DOHH2 (cell line): ENCODE measurements at regions not wholly inside any gene's neighbourhood (a gene's known extent, or its start where the extent isn't known, plus 50 kb on each side); places are given as distances from the start of the nearest gene placed in this dataset.

Experiments used
- H3F3A ChIP-seq: fragments of 200-600 bp; sonication (generic), shearing (Covaris generic); 2 replicates; pipeline ENCODE4 v1.6.0; 2016; ENCODE audit warnings: antibody characterized with exemption, mild to moderate bottlenecking; ENCODE audit not compliant: control insufficient read depth, insufficient read depth
- H3K27ac ChIP-seq: fragments of 200-600 bp; sonication (generic); 2 replicates; pipeline ENCODE4 v1.5.1; 2014; ENCODE audit warnings: low read depth, mild to moderate bottlenecking, low read length, moderate library complexity
- H3K27me3 ChIP-seq: fragments of 200-600 bp; sonication (generic); 2 replicates; pipeline ENCODE4 v1.6.1; 2014; ENCODE audit warnings: mild to moderate bottlenecking, low read length, mixed read lengths; ENCODE audit not compliant: control insufficient read depth
- H3K36me3 ChIP-seq: fragments of 200-600 bp; sonication (generic); 2 replicates; pipeline ENCODE4 v1.6.1; 2014; ENCODE audit warnings: mild to moderate bottlenecking, low read length, moderate library complexity, mixed read lengths; ENCODE audit not compliant: control insufficient read depth
- H3K4me1 ChIP-seq: fragments of 200-600 bp; sonication (generic); 2 replicates; pipeline ENCODE4 v1.6.1; 2014; ENCODE audit warnings: mild to moderate bottlenecking, low read length, mixed read lengths; ENCODE audit not compliant: control insufficient read depth
- H3K4me2 ChIP-seq: fragments of 200-600 bp; sonication (generic); 2 replicates; pipeline ENCODE4 v1.6.0; 2014; ENCODE audit warnings: mild to moderate bottlenecking, low read length, moderate library complexity
- H3K4me3 ChIP-seq: fragments of 200-600 bp; sonication (generic); 2 replicates; pipeline ENCODE4 v1.5.1; 2014; ENCODE audit warnings: mild to moderate bottlenecking, low read length, mixed read lengths
- H3K79me2 ChIP-seq: fragments of 200-600 bp; sonication (generic); 2 replicates; pipeline ENCODE4 v1.6.1; 2014; ENCODE audit warnings: mild to moderate bottlenecking, low read length, mixed read lengths; ENCODE audit not compliant: control insufficient read depth
- H3K9me2 ChIP-seq: fragments of 200-600 bp; sonication (generic); replicated peaks from 2 replicates; pipeline ENCODE4 v1.6.1; 2014; ENCODE audit warnings: mild to moderate bottlenecking, low read length, mixed read lengths; ENCODE audit not compliant: control insufficient read depth
- H3K9me3 ChIP-seq: fragments of 200-600 bp; sonication (generic); 2 replicates; pipeline ENCODE4 v1.6.1; 2014; ENCODE audit warnings: antibody characterized with exemption, low read length, mixed read lengths; ENCODE audit not compliant: control insufficient read depth, insufficient read depth
- H4K20me1 ChIP-seq: fragments of 200-600 bp; sonication (generic); 2 replicates; pipeline ENCODE4 v1.6.0; 2014; ENCODE audit warnings: low read depth, mild to moderate bottlenecking, antibody characterized with exemption, low read length, moderate library complexity; ENCODE audit not compliant: control insufficient read depth, insufficient read depth
- CTCF ChIP-seq: fragments of 200-600 bp; sonication (generic); IDR thresholded peaks from one replicate; pipeline ENCODE4 v1.5.1; 2014; ENCODE audit warnings: antibody characterized with exemption, mild to moderate bottlenecking, low read depth, low read length; ENCODE audit not compliant: poor library complexity, severe bottlenecking
- EZH2phosphoT487 ChIP-seq: fragments of 200-600 bp; sonication (generic); IDR thresholded peaks from 2 replicates; pipeline ENCODE4 v1.6.1; 2017; ENCODE audit warnings: borderline replicate concordance, mild to moderate bottlenecking, antibody characterized with exemption, low read length, moderate library complexity, mixed read lengths

DNA sequence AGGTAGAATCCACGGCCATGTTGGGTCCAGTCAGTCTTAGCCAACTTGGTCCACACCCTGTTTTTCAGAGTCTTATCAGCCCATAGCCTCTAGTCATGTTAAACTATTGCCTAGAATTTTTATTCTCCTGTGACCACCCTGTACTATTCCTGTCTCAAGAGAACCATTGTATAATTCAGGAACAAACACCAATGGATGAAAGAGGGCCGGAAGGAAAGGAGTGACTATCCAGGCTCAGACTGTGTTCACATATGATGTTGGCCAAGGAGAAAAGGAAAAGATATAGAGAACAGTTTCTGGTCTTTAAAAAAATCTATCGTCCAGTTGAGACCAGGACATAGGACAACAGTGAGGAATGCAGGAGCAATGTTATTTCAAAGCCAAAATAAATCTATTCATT is 82.9 kb upstream of the SETBP1 start:
- no peaks in the 10 kb centered on the region for H3K27me3 ChIP-seq
- no peaks in the 10 kb centered on the region for H3K36me3 ChIP-seq
- no peaks in the 10 kb centered on the region for H3K4me1 ChIP-seq
- no peak overlapping the region for H3K27ac ChIP-seq
- H3K4me2 ChIP-seq, result no peak overlapping the region
- H4K20me1 ChIP-seq, result no peaks in the 10 kb centered on the region
- H3K9me3 ChIP-seq, result no peaks in the 10 kb centered on the region
- no peaks in the 10 kb centered on the region for H3F3A ChIP-seq
- no peaks in the 10 kb centered on the region for H3K9me2 ChIP-seq
- TF ChIP-seq EZH2phosphoT487, result no peak
- TF ChIP-seq CTCF, result no peak
- no peaks in the 10 kb centered on the region for H3K79me2 ChIP-seq
- H3K4me3 ChIP-seq, result no peak overlapping the region

DNA sequence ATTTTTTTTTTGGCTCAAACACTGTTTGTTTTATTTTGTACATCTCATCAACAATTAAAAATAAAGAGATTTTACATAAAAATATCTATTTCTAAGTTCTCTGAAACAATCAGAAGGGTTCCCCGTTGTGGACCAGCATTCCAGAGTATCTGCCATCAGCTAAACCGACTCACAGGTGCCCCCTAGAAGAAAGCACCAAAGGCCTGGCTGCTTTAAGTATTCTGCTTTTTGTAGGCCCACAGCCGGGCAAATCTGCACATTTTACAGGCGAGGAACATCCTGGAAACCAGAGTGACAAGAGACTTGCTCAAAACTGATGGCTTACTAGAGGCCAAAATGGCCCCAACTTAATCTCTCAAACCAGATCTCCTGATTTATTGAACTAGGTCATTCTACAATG is 82.2 kb upstream of the SETBP1 start:
- H3K27me3 ChIP-seq, result no peaks in the 10 kb centered on the region
- H3K4me3 ChIP-seq, result no peak overlapping the region
- H3K79me2 ChIP-seq, result no peaks in the 10 kb centered on the region
- H3K36me3 ChIP-seq, result no peaks in the 10 kb centered on the region
- TF ChIP-seq EZH2phosphoT487, result no peak
- no peak for TF ChIP-seq CTCF
- no peaks in the 10 kb centered on the region for H3F3A ChIP-seq
- H3K9me2 ChIP-seq, result no peaks in the 10 kb centered on the region
- no peaks in the 10 kb centered on the region for H3K4me1 ChIP-seq
- no peaks in the 10 kb centered on the region for H4K20me1 ChIP-seq
- no peaks in the 10 kb centered on the region for H3K9me3 ChIP-seq
- H3K4me2 ChIP-seq, result no peak overlapping the region
- no peak overlapping the region for H3K27ac ChIP-seq

GRCh38 chr18:44599412-44599811 is 81.3 kb upstream of the SETBP1 start:
- Histone ChIP-seq H3K27ac (no peak overlapping the region), H3F3A (no peaks in the 10 kb centered on the region), H3K4me2 (no peak overlapping the region), H3K9me3 (no peaks in the 10 kb centered on the region), H3K79me2 (no peaks in the 10 kb centered on the region), H3K4me3 (no peak overlapping the region), H3K9me2 (no peaks in the 10 kb centered on the region), H3K27me3 (no peaks in the 10 kb centered on the region), H3K36me3 (no peaks in the 10 kb centered on the region), H3K4me1 (no peaks in the 10 kb centered on the region), H4K20me1 (no peaks in the 10 kb centered on the region)
- TF ChIP-seq EZH2phosphoT487, result no peak
- TF ChIP-seq CTCF, result no peak

DNA sequence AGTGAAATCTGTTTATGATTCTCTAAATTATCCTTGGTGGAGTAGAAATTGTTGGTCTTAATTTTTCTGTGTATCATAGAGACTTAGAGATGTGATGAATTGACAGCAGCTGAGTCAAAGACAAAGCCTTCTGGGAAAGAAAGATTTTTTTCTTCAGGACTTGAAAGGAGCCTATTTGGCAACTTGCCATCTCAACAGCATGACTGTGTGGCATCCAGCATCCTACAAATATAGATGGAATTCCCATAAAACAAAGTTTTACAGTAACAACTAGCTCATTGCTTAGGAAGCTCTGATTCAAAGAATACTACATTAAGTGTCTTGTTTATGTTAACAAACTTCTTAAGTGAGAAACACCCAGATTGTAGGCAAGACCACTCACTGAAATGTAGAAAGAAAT is 79.2 kb upstream of the SETBP1 start:
- Histone ChIP-seq H3K4me2 (no peak overlapping the region), H3K27ac (no peak overlapping the region)

More for the DNA sequence above, 79.2 kb upstream of the SETBP1 start:
- H3K9me2 ChIP-seq, result no peaks in the 10 kb centered on the region
- no peaks in the 10 kb centered on the region for H3K4me1 ChIP-seq
- TF ChIP-seq EZH2phosphoT487 (no peak), CTCF (no peak)
- H3F3A ChIP-seq, result no peaks in the 10 kb centered on the region
- H3K4me3 ChIP-seq, result no peak overlapping the region
- H3K9me3 ChIP-seq, result no peaks in the 10 kb centered on the region
- H3K36me3 ChIP-seq, result no peaks in the 10 kb centered on the region
- H3K79me2 ChIP-seq, result no peaks in the 10 kb centered on the region
- H3K27me3 ChIP-seq, result no peaks in the 10 kb centered on the region
- H4K20me1 ChIP-seq, result no peaks in the 10 kb centered on the region
